ENCODE measurements at regions not wholly inside any gene's neighbourhood (a gene's known extent, or its start where the extent isn't known, plus 50 kb on each side); places are given as distances from the start of the nearest gene placed in this dataset.

GRCh38 chr6:122524056-122524455 is 52.4 kb upstream of the SERINC1 start:
- no peak for DNase-seq (ENCODE audit: low read depth)

- DNase-seq (ENCODE audit: low read depth), result peak; percentile 75
These were observed 58.9 kb upstream of the SERINC1 start for GRCh38 chr6:122530440-122531046.

- no peak for DNase-seq (ENCODE audit: low read depth)
These were observed 61.9 kb upstream of the PKIB start for GRCh38 chr6:122548281-122548680.

- DNase-seq (ENCODE audit: low read depth), result no peak
These were observed 61.4 kb upstream of the PKIB start for GRCh38 chr6:122548820-122549219.

GRCh38 chr6:122553697-122554096 is 56.5 kb upstream of the PKIB start:
- no peak for DNase-seq (ENCODE audit: low read depth)

GRCh38 chr6:122555561-122555960 is 54.6 kb upstream of the PKIB start:
- no peak for DNase-seq (ENCODE audit: low read depth)

GRCh38 chr6:122558080-122558479 is 52.1 kb upstream of the PKIB start:
- DNase-seq (ENCODE audit: low read depth), result no peak
